OCI-LY1 (cell line): ENCODE measurements at regions not wholly inside any gene's neighbourhood (a gene's known extent, or its start where the extent isn't known, plus 50 kb on each side); places are given as distances from the start of the nearest gene placed in this dataset.

Experiments
- EZH2 ChIP-seq: fragments of 200-600 bp; sonication (generic), shearing (Covaris generic); IDR thresholded peaks from 2 replicates; pipeline ENCODE4 v1.8.0; 2017; ENCODE audit warnings: borderline replicate concordance, mixed run types, mild to moderate bottlenecking, antibody characterized with exemption, low read length, moderate library complexity, mixed read lengths
- TF ChIP-seq, protein P1 (sequence below): fragments of 200-600 bp; sonication (generic), shearing (Covaris generic); IDR thresholded peaks from 2 replicates; pipeline ENCODE4 v1.5.1; 2017; ENCODE audit warnings: mild to moderate bottlenecking, antibody characterized with exemption, low read length, moderate library complexity, mixed read lengths

DNA sequence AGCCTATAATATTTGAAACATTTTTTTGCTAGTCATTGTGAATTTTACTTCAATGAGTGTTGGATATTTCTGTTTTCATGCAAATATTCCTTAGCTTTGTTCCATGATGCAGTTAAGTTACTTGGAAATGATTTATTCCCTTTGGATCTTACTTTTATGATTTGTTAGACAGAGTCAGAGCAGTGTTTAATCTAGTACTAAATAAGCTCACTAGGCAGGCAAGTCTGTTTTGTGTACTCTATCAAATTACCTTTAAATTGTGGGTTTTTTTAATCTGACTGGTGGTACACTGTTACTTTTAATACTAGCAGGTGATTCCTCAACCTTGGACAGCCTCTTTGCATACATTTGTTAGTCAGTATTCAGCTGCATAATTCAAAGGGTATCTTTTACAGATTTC, 173.3 kb upstream of the MBNL1 start:
- no peak for TF ChIP-seq EZH2
- TF ChIP-seq, protein P1, sequence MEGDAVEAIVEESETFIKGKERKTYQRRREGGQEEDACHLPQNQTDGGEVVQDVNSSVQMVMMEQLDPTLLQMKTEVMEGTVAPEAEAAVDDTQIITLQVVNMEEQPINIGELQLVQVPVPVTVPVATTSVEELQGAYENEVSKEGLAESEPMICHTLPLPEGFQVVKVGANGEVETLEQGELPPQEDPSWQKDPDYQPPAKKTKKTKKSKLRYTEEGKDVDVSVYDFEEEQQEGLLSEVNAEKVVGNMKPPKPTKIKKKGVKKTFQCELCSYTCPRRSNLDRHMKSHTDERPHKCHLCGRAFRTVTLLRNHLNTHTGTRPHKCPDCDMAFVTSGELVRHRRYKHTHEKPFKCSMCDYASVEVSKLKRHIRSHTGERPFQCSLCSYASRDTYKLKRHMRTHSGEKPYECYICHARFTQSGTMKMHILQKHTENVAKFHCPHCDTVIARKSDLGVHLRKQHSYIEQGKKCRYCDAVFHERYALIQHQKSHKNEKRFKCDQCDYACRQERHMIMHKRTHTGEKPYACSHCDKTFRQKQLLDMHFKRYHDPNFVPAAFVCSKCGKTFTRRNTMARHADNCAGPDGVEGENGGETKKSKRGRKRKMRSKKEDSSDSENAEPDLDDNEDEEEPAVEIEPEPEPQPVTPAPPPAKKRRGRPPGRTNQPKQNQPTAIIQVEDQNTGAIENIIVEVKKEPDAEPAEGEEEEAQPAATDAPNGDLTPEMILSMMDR, result no peak
